HCT116 (cell line): ENCODE measurements at regions not wholly inside any gene's neighbourhood (a gene's known extent, or its start where the extent isn't known, plus 50 kb on each side); places are given as distances from the start of the nearest gene placed in this dataset.

ENCODE experiments used
- ATAC-seq: fragments of 200-7000 bp; cut with Tn5 transposase; 2 replicates; pipeline ENCODE4 v1.9.1; 2020; ENCODE audit warnings: mild to moderate bottlenecking, moderate library complexity
- BruUV-seq: library from RNA; stranded (reverse); fragments of 400-500 nt; replicated peaks from 2 replicates; lab custom pipeline; 2021; lab: Mats Ljungman, UMichigan
- CTCF ChIA-PET: fragments of 300-600 bp; sonication (Branson Sonifier 250); formaldehyde crosslinking; loops from one replicate; lab custom pipeline; 2021; ENCODE audit warnings: antibody characterized with exemption; lab: Charles Lee
- POLR2A ChIA-PET: fragments of 300-600, 350-600 bp; sonication (Branson Sonifier 250); formaldehyde crosslinking; loops from one replicate; lab custom pipeline; 2021; ENCODE audit warnings: antibody characterized with exemption; lab: Charles Lee
- RAD21 ChIA-PET, 2 experiments: fragments of 300-600 bp; sonication (Branson Sonifier 250); formaldehyde crosslinking; loops; one replicate each; lab custom pipeline; 2023; ENCODE audit warnings: low total read pairs in 2 of 2; ENCODE audit not compliant: uncharacterized antibody in 2 of 2, unreplicated experiment in 2 of 2, low non-redundant PET in 1 of 2; lab: Charles Lee
- DNase-seq: peaks from one replicate; pipeline ENCODE4 v3.0.0-alpha.2; 2010; ENCODE audit warnings: low read depth, low spot score
- H2AFZ ChIP-seq: fragments of 200-600 bp; shearing (Covaris generic), sonication (generic); 2 replicates; pipeline ENCODE4 v1.6.1; 2017; ENCODE audit warnings: low read depth, mixed run types, mixed read lengths, antibody characterized with exemption, low read length; ENCODE audit not compliant: poor library complexity, severe bottlenecking
- H3K27ac ChIP-seq: 2 replicates; pipeline ENCODE4 v1.5.1; 2012; ENCODE audit warnings: low read depth, low read length
- H3K27me3 ChIP-seq: fragments of 200-600 bp; sonication (generic); 2 replicates; pipeline ENCODE4 v1.6.1; 2016; ENCODE audit warnings: mixed run types, low read length, mixed read lengths; ENCODE audit not compliant: insufficient read depth
- H3K36me3 ChIP-seq, 2 experiments: fragments of 200-500 bp in 1 of 2; fragments of 200-600 bp in 1 of 2; sonication (Bioruptor generic) in 1 of 2; sonication (generic) in 1 of 2; 2 replicates each; pipeline versions ENCODE4 v1.5.1 to v1.6.1; 2014 to 2016; ENCODE audit warnings: low read length in 2 of 2, inconsistent platforms in 1 of 2, mixed read lengths in 1 of 2, mixed run types in 1 of 2; ENCODE audit not compliant: insufficient read depth in 2 of 2, control insufficient read depth in 1 of 2
- H3K4me1 ChIP-seq, 2 experiments: fragments of 200-600 bp in 1 of 2; sonication (generic) in 1 of 2; 2 replicates each; pipeline versions ENCODE4 v1.5.1 to v1.6.1; 2012 to 2017; ENCODE audit warnings: low read length in 2 of 2, inconsistent platforms in 1 of 2, mild to moderate bottlenecking in 1 of 2, mixed read lengths in 1 of 2, mixed run types in 1 of 2, moderate library complexity in 1 of 2; ENCODE audit not compliant: insufficient read depth in 2 of 2, control insufficient read depth in 1 of 2
- H3K4me2 ChIP-seq: fragments of 200-600 bp; sonication (generic); 2 replicates; pipeline ENCODE4 v1.6.1; 2017; ENCODE audit warnings: mixed run types, low read length, mixed read lengths
- H3K4me3 ChIP-seq, 2 experiments: fragments of 200-600 bp in 1 of 2; sonication (generic) in 1 of 2; replicated peaks in 1 of 2; 2 replicates each; pipeline ENCODE4 v1.5.1; 2011 to 2016; ENCODE audit warnings: low read length in 2 of 2, control low read depth in 1 of 2, low read depth in 1 of 2, mild to moderate bottlenecking in 1 of 2, mixed read lengths in 1 of 2, mixed run types in 1 of 2
- H3K79me2 ChIP-seq: fragments of 200-600 bp; sonication (generic); 2 replicates; pipeline ENCODE4 v1.6.1; 2017; ENCODE audit warnings: mild to moderate bottlenecking, mixed run types, low read length, moderate library complexity, mixed read lengths; ENCODE audit not compliant: insufficient read depth
- H3K9ac ChIP-seq: fragments of 200-600 bp; sonication (generic); 2 replicates; pipeline ENCODE4 v1.6.1; 2016; ENCODE audit warnings: low read length, mixed read lengths
- H3K9me2 ChIP-seq: fragments of 200-600 bp; sonication (generic), shearing (Covaris generic); 2 replicates; pipeline ENCODE4 v1.6.1; 2017; ENCODE audit warnings: mixed run types, mild to moderate bottlenecking, moderate library complexity; ENCODE audit not compliant: insufficient read depth
- H3K9me3 ChIP-seq, 2 experiments: fragments of 200-500 bp in 1 of 2; fragments of 200-600 bp in 1 of 2; sonication (Bioruptor generic) in 1 of 2; sonication (generic) in 1 of 2; 2 replicates each; pipeline ENCODE4 v1.6.1; 2014 to 2017; ENCODE audit warnings: low read length in 2 of 2, mixed read lengths in 2 of 2, inconsistent platforms in 1 of 2, low read depth in 1 of 2, mild to moderate bottlenecking in 1 of 2, mixed run types in 1 of 2, moderate library complexity in 1 of 2; ENCODE audit not compliant: control insufficient read depth in 1 of 2, insufficient read depth in 1 of 2
- H4K20me1 ChIP-seq: fragments of 200-600 bp; sonication (generic), shearing (Covaris generic); 2 replicates; pipeline ENCODE4 v1.6.1; 2017; ENCODE audit warnings: mixed run types, mild to moderate bottlenecking, moderate library complexity; ENCODE audit not compliant: insufficient read depth
- ATF3 ChIP-seq: IDR thresholded peaks from 2 replicates; pipeline ENCODE4 v1.6.1; 2012
- CEBPB ChIP-seq: IDR thresholded peaks from 2 replicates; pipeline ENCODE4 v1.6.1; 2012; ENCODE audit warnings: low read depth
- EGR1 ChIP-seq: IDR thresholded peaks from 2 replicates; pipeline ENCODE4 v1.6.1; 2012; ENCODE audit warnings: low read depth
- ELF1 ChIP-seq: IDR thresholded peaks from 2 replicates; pipeline ENCODE4 v1.6.1; 2012; ENCODE audit warnings: low read depth, borderline replicate concordance
- SIN3A ChIP-seq: IDR thresholded peaks from 2 replicates; pipeline ENCODE4 v1.6.1; 2012; ENCODE audit warnings: low read depth
- intact Hi-C: fragments of 100-400 bp; cut with micrococcal nuclease; formaldehyde crosslinking; loops from 2 replicates; pipeline ENCODE4 v1.10.0; 2022
- TF ChIP-seq, protein P1 (sequence below): IDR thresholded peaks from 2 replicates; pipeline ENCODE4 v1.6.1; 2012

DNA sequence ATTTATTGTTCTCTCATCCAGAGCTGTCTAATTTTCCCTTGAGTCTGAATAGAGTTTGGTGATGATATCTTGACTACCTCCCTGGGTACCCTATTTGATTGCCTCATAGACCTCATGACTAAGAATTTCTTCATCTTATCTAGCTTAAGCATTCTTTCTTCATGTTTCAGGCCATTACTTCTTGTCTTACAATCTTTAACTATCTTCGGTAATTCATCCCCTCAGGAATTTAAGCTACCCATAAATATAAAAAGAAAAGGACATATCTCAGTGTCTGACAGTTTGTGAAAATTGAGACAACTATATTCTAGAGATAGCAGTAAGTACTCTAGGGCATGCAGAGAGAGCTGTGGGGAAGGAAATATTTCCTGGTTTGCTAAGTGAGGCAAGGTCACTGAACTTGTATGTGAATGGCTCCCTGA is 466.1 kb upstream of the GRID2 start:
- BruUV-seq: no TSS peak
- no peaks in the 10 kb centered on the region for H4K20me1 ChIP-seq
- DNase-seq: no peak

GRCh38 chr4:91838181-91838861 is 465.4 kb upstream of the GRID2 start:
- DNase-seq: no peak
- BruUV-seq: no TSS peak

More for the DNA sequence above, 466.1 kb upstream of the GRID2 start:
- no peak overlapping the region for H2AFZ ChIP-seq
- H3K79me2 ChIP-seq: no peaks in the 10 kb centered on the region
- no peaks in the 10 kb centered on the region for H3K4me1 ChIP-seq
- no peaks in the 10 kb centered on the region for H3K36me3 ChIP-seq
- intact Hi-C loops: no loop called here
- no peaks in the 10 kb centered on the region for H3K27me3 ChIP-seq
- H3K27ac ChIP-seq: no peak overlapping the region
- TF ChIP-seq ATF3: no peak
- TF ChIP-seq, protein P1, sequence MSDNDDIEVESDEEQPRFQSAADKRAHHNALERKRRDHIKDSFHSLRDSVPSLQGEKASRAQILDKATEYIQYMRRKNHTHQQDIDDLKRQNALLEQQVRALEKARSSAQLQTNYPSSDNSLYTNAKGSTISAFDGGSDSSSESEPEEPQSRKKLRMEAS: no peak
- no peak for TF ChIP-seq ELF1
- TF ChIP-seq EGR1: no peak
- H3K4me3 ChIP-seq: no peak overlapping the region
- ATAC-seq: no peak
- ChIA-PET CTCF (no interaction called here), POLR2A (no interaction called here), RAD21 (no interaction called here)
- H3K4me2 ChIP-seq: no peak overlapping the region
- H3K9me2 ChIP-seq: no peaks in the 10 kb centered on the region
- no peak overlapping the region for H3K9ac ChIP-seq
- peaks cover 0 to 11% of the 10 kb centered on the region in 2 experiments; a peak in 1 of 4 replicates for H3K9me3 ChIP-seq

More at GRCh38 chr4:91838181-91838861, 465.4 kb upstream of the GRID2 start:
- H3K9ac ChIP-seq: no peak overlapping the region
- no peak overlapping the region for H3K4me2 ChIP-seq
- no peaks in the 10 kb centered on the region for H3K79me2 ChIP-seq
- no peak for ATAC-seq
- H2AFZ ChIP-seq: no peak overlapping the region
- POLR2A ChIA-PET: no interaction called here
- H3K9me2 ChIP-seq: no peaks in the 10 kb centered on the region
- H3K4me1 ChIP-seq: no peaks in the 10 kb centered on the region
- H3K9me3 ChIP-seq: peaks cover 0 to 5% of the 10 kb centered on the region in 2 experiments; a peak in 1 of 4 replicates
- no peaks in the 10 kb centered on the region for H3K27me3 ChIP-seq
- RAD21 ChIA-PET: no interaction called here
- H3K4me3 ChIP-seq: no peak overlapping the region
- no peaks in the 10 kb centered on the region for H4K20me1 ChIP-seq
- intact Hi-C loops: no loop called here
- TF ChIP-seq SIN3A: no peak
- TF ChIP-seq, protein P1: no peak
- TF ChIP-seq CEBPB: no peak
- TF ChIP-seq, all 23 proteins: peak for 0
- Histone ChIP-seq H3K27ac (no peak overlapping the region), H3K36me3 (no peaks in the 10 kb centered on the region)
- CTCF ChIA-PET: no interaction called here
